Epidermal melanocyte (primary cell): ENCODE measurements at regions not wholly inside any gene's neighbourhood (a gene's known extent, or its start where the extent isn't known, plus 50 kb on each side); places are given as distances from the start of the nearest gene placed in this dataset.

Source experiments
- DNase-seq: peaks from one replicate; pipeline ENCODE4 v3.0.0; 2011; ENCODE audit warnings: low spot score; ENCODE audit not compliant: insufficient read length

GRCh38 chr3:165457096-165457495 lies 260.9 kb upstream of the SLITRK3 start:
- no peak for DNase-seq

- DNase-seq: no peak
Measured at GRCh38 chr3:165455793-165456192, 259.6 kb upstream of the SLITRK3 start.

- no peak for DNase-seq
Measured at GRCh38 chr3:165455360-165455759, 259.2 kb upstream of the SLITRK3 start.

GRCh38 chr3:165451371-165452070 lies 255.3 kb upstream of the SLITRK3 start:
- DNase-seq: no peak

- DNase-seq: no peak
Measured at GRCh38 chr3:165446555-165446954, 250.4 kb upstream of the SLITRK3 start.

- no peak for DNase-seq
Measured at GRCh38 chr3:165444745-165445144, 248.6 kb upstream of the SLITRK3 start.

GRCh38 chr3:165443664-165444063 lies 247.5 kb upstream of the SLITRK3 start:
- DNase-seq: no peak

- no peak for DNase-seq
Measured at GRCh38 chr3:165442061-165442460, 245.9 kb upstream of the SLITRK3 start.

- no peak for DNase-seq
Measured at GRCh38 chr3:165440380-165440779, 244.2 kb upstream of the SLITRK3 start.

- DNase-seq: no peak
Measured at GRCh38 chr3:165439765-165440164, 243.6 kb upstream of the SLITRK3 start.

- no peak for DNase-seq
Measured at GRCh38 chr3:165434516-165434915, 238.3 kb upstream of the SLITRK3 start.

GRCh38 chr3:165406425-165406824 lies 210.2 kb upstream of the SLITRK3 start:
- no peak for DNase-seq

- DNase-seq: no peak
Measured at GRCh38 chr3:165404357-165405027, 208.3 kb upstream of the SLITRK3 start.

- DNase-seq: no peak
Measured at GRCh38 chr3:165403666-165404065, 207.5 kb upstream of the SLITRK3 start.

- DNase-seq: no peak
Measured at GRCh38 chr3:165395188-165395587, 199.0 kb upstream of the SLITRK3 start.

GRCh38 chr3:165393461-165393860 lies 197.3 kb upstream of the SLITRK3 start:
- no peak for DNase-seq

GRCh38 chr3:165390166-165390565 lies 194.0 kb upstream of the SLITRK3 start:
- no peak for DNase-seq

GRCh38 chr3:165389653-165390052 lies 193.5 kb upstream of the SLITRK3 start:
- no peak for DNase-seq

GRCh38 chr3:165389064-165389463 lies 192.9 kb upstream of the SLITRK3 start:
- DNase-seq: peak; percentile 20

GRCh38 chr3:165383381-165383780 lies 187.2 kb upstream of the SLITRK3 start:
- DNase-seq: no peak

- no peak for DNase-seq
Measured at GRCh38 chr3:165382672-165383071, 186.5 kb upstream of the SLITRK3 start.

- DNase-seq: no peak
Measured at GRCh38 chr3:165378761-165379160, 182.6 kb upstream of the SLITRK3 start.

- DNase-seq: no peak
Measured at GRCh38 chr3:165359005-165359404, 162.8 kb upstream of the SLITRK3 start.
